HG03565 (cell line): ENCODE measurements at regions not wholly inside any gene's neighbourhood (a gene's known extent, or its start where the extent isn't known, plus 50 kb on each side); places are given as distances from the start of the nearest gene placed in this dataset.
A peak's percentile ranks its signal among the peaks of the same experiment; 100 is the strongest.
"Not testable (repeated sequence)": the region's sequence is repeated elsewhere in the genome, so short reads cannot be mapped to it uniquely, and the experiment has no call there.

Source experiments
- ATAC-seq: cut with Tn5 transposase; IDR thresholded peaks from one replicate; pipeline ENCODE4 v1.9.1; 2021; ENCODE audit warnings: mild to moderate bottlenecking, moderate library complexity; ENCODE audit not compliant: unreplicated experiment

DNA sequence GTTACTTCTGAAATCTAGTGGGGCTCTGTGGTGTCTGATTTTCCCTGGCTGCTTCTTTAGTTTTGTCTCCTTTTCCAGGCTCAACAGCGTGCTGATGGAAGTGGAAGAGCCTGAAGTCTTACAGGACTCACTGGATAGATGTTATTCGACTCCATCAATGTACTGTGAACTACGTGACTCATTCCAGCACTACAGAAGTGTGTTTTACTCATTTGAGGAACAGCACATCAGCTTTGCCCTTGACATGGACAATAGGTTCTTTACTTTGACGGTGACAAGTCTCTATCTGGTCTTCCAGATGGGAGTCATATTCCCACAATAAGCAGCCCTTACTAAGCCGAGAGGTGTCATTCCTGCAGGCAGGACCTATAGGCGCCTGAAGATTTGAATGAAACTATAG, 51.1 kb downstream of the NBPF8 start:
- ATAC-seq = not testable (repeated sequence)

DNA sequence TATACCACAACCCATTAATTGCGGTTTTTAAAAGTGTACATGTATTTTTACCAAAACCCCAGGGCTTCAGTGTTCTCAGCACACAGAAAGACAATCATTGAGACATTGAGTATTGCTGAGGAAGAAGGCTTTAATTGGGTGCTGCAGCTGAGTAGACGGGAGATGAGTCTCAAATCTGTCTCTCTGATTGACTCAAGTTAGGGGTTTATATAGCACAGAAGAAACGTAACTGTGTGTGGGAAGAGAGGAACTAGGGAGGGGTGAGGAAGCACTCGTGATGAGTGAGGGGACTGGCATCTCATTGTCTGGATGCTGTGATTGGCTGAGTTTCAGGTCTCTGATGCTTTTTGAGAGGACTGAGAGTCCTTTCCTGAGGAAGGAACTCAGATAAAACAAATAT, 62.8 kb downstream of the NBPF8 start:
- ATAC-seq = not testable (repeated sequence)

DNA sequence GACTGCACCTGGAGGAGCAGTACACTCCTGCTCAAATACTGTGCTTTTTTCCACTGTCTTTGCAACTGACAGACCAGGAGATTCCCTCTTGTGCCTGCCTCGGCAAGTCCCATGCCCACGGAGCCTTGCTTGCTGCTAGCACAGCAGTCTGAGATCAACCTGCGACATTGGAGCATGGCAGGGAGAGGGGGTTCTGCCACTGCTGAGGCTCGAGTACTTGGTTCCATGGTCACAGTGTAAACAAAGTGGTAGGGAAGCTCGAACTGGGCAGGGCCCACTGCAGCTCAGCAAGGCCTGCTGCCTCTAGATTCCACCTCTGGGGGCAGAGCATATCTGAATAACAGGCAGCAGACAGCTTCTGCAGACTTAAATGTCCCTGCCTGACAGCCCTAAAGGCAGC, 63.6 kb downstream of the NBPF8 start:
- ATAC-seq = not testable (repeated sequence)

DNA sequence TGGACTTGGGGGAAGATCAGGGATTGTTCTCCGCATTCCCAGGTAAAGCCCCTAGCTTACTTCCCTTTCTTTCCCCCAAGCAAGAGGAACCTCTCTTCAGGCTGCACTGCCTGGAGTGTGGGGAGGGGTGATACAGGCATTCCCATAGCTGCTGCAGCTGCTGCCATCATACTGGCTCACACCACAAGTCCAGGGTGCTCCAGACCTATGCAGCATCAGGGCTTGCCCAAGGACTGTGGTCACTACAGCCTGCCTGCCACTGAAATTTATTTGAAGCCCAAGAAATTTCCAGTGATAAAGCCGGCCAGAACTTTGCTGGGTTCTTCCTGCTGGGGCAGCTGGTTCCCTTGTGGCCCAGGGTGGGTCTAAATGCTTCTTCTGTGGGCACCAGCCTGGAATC, 72.7 kb downstream of the NBPF8 start:
- not testable (repeated sequence) for ATAC-seq

DNA sequence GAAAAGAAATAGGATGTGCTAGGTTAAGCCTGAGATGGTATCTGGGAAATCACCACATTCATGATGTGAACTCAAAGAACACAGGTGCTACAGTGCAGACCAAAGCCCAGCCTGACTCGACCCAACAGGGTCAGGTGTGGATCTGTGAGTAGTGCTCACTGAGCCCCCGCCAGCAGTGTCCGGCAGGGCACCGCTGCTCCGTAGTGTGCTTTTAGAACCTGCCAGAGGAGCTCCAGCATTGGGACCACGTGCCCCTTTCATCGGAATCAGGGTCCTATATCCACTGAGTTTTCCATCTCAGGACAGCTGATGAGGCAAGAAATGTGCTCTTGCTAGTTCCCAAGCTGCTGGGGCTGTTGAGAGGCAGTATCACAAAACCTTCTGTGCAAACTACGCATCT, 74.4 kb downstream of the NBPF8 start:
- not testable (repeated sequence) for ATAC-seq

DNA sequence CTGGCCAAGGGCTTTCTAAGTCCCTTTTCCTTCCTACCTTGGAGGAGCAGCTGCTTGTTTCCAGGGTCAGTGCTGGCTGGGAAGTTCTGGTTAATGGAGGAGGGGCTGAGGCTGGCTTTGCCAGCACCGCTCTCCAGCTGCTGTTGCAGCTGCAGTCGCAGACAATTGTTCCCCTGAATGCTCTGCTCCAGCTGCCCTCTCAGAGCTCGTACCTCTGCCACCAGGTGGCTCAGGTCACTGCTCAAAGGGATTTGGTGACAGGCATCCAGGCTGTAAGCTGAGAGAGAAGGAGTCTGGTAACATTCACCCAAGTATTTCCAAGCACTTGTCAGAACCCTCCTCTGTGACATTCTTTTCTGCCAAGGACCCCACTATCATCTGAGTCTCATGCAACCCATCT, 82.3 kb downstream of the NBPF8 start:
- not testable (repeated sequence) for ATAC-seq

DNA sequence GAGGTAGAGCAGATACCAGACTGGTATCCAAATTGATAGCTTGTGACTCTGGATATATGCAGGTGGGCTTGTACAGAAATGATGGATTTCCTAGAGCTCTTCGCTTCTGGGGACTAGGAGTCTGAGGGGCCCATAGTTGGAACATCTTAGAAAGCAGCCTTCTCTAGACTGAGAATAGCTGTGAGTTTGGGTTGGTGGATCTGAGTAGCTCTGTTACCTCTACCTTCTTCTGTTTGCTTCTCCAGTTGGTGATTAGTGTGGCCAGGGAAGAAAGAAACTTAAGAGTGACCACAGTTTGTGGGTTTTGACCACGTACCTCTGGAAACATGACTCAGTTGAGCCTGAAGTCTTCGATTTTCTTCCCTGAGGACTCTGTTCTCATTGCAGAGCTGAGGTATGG, 88.4 kb downstream of the NBPF8 start:
- ATAC-seq = not testable (repeated sequence)

DNA sequence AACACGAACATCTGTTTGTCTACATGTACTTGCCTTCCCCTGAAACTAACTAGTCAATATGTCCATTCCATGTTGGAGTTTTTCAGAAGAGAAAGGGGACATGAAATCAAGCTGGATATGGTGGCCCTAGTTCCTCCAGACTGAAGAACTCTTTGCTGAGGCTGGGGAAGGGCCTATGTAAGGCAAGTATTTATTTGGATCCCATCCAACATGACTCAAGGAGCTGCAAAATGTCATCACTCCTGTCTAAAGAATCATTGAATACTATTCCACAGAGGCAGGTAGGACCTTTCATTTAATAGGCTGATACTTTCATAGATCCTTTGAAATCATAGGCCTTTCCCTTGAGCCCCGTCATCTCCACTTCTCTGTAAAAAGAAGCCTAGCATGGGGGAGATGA, 91.5 kb downstream of the NBPF8 start:
- not testable (repeated sequence) for ATAC-seq

DNA sequence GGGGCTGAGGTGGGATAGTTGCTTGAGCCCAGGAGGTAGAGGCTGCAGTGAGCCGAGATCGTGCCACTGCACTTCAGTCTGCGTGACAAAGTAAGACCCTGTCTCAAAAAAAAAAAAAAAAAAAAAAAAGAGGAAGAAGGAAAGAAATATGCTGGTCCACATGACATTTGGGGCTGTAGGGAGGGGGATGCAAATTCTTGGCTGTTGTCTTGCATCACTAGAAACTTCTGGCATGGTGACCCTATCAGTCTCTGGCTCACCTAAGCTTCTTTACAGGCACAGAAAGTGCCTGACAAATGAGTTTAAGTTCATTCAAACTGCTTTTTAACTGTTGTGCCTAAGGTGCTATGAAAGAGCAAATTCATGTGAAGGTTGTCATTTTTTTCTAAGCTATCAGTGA, 93.5 kb downstream of the NBPF8 start:
- ATAC-seq = not testable (repeated sequence)

DNA sequence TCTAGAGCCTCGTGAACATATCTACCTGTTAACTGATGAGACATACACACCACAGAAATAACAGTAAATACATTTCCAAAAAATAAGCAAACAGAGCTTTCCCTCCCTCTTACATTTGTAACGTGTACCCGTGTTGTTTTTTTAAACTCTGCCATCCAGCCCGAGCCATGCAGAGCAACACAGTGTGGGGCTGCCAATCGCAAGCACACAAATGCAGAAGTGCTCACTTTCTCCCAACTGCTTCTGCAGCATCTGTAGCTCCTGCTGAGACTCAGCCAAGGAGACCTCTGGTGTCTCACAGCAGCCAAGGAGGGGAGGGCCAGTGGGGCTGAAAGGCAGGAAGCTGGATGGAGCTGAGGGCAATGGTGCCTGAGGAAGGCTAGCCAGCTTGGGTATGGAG, 94.4 kb downstream of the NBPF8 start:
- not testable (repeated sequence) for ATAC-seq

DNA sequence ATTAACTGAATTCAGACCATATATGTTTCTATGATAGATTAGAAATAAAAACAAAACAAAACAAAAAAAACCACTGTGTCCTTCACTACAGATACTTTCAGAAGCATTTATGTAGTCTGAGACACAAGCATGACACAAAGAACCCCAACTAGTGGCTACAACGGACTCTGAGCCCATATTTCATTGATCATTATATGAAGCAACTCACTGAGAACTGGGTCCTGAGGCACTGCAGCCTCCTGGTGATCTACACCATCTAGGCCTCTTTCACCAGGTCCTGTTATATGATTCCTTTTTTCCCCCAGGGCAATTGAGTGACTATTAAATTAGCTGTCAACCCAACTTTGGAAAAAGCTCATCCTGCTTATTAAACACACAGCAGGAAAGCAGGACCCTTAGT, 98.3 kb downstream of the NBPF8 start:
- not testable (repeated sequence) for ATAC-seq

DNA sequence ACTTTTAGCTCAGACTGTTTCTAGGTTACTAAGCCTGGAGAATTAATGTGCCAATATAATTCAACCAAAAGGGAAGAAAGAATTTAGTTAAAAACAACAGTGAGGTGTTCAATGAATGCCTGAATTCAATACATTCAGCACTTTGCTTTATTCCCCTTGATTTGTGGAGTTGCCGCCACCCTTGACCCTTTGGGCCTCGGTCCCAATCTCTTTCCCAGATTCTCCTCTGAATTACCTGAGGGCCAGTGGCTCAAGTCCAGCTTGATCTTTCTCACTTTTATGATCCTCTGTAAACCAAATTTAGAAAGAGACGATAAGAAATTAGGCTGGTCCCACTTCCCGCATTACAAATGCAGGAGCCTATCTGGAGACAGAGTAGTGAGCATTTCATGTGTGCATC, 98.7 kb downstream of the NBPF8 start:
- ATAC-seq = not testable (repeated sequence)

DNA sequence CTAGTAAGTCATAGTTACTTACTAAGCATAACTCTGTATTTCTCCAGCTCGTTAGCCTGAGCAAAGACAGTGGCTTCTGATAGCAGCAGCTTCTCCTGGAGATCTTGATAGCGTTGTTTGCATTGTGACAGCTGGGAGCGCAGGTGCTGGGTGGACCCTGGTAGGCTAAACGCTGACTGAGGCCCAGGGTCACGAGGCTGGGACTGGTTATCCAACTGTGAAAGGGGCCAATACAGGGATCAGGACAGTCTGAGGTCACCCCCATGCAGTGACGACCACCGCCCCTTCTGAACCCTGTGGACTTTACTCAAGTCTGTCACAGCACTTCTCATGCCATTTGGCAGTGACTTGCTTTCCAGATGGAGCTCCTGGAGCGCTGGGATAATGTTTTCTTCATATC, 104.4 kb downstream of the NBPF8 start:
- not testable (repeated sequence) for ATAC-seq

DNA sequence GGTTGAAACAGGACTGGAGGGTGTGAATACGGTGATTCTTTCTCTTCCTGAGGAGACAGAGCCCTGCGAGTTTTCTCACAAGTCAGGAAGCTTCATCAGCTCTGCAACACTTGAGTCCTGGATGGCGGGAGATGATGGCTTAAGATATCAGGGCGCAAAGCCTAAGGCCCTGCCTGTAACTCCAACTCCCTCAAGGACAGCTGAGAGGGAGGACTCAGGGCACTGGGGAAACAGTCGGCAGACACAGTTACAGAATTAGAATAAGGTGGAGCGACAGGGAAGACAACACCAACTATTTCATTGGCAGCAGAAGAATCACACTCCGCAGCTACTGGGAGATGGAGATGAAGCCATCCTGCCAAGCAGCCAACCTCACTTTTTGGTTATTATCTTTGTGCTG, 109.6 kb downstream of the NBPF8 start:
- ATAC-seq = not testable (repeated sequence)

DNA sequence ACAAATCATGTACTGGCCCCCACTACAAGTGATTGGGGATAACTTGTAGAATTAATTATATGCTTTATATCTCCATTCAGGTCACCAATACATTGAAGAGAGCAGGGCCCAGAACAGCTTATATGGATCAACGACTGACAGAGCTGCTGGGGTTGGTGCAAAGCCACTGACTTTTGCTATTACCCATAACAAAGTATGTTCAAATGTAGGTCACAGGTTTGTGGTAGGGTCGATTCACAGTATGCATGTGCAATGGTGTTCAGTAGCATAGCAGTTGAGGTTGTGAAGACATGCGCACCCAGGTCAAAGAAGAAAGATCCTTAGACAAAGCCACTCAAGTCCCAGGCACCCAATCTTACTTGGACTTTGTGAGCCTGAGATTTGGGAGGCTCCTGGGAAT, 110.6 kb downstream of the NBPF8 start:
- ATAC-seq = not testable (repeated sequence)

DNA sequence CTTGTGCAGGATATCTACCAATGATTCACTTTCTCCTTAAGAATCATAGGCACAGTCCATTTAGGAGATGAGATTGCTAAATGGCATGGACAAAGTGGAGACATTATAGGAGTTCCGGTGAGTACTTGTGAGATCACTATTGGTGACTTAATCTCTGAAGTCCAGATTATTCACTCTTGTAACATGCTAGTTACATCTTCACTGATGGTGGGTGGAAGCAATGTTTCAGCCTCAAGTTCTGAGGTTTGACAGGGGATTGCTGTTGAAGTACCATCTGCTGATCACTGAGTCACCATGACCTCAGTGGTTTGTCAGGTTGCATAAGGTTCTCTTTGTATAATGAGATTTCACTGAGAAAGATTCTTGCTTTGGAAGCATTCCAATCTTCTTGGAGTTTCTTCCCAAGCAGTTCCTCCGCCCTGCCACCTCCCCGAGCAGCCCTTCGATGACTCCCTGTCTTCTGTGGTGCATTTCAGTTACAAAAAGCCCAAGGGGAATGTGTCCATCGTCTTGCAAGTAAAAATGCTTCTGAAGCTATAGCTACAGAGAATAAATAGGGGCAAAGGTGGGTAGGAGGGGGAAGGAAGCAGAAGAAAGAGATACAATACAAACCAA, 114.7 kb downstream of the NBPF8 start:
- ATAC-seq = not testable (repeated sequence)

DNA sequence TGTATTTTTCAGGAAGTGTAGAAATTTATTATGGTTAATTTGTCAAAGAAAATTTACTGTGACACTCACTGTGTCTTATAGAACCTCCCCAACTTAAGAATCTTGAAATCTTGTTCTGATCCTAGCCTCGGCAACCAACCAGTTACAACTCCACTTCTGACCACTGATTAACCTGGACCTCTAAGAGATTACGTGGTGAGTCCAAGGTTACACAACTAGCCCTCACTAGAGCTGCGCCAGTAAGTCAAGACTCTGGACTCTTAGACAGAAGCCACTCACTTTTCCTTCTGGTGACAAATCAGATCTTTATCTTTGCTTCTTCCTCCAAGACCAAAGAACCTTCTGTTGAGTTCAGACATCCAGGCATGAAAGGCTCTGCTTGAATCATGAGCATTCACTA, 116.6 kb downstream of the NBPF8 start:
- ATAC-seq = not testable (repeated sequence)

DNA sequence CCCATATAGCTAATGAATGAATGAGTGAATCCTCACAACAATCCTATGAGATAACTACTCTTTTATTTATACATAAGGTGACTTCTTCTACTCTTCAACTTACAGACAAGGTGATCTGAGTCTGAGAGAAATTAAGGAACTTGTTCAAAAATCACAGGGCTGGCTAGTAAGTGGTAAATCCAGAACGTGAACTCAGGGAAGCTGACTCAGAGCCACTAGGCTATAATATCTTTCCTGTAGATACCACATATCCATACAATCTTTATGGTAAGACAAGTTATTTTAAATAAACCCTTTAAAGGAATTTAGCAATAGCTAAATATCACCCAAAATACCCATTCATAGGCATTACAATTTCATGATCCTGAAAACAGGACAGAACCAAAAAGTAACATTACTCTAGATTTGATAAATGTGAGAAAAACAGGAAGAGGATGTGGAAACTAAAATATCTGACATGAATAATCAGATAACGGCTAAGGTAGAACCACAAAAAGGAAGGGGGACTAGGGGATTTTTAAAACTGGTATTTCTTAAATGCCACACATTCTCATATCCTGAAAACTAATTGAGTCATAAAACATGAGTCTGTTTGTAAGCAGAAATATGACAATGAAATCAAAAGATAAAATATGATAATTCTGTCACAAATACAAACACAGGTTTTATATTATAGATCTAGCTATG, 119.7 kb downstream of the NBPF8 start:
- peak; percentile 78 for ATAC-seq

DNA sequence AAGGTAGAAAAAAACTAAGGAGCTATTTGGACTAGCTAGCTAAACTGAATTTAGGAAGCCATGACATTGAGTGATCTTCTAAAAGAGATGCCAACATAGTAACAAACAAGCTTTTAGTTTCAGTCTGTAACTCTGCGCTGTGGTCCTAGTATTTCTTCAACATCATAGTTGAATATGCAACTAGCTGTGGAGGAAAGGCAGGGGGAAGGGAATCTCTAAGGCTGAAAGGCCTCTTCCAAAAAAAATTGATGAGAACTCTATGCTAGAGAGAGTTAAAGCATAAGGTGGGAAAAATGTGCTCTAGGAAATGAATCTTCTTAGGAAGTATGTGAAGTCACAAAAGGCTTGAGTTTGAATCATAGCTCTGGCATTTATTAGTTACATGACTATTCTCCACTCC, 120.2 kb downstream of the NBPF8 start:
- ATAC-seq = peak; percentile 52

DNA sequence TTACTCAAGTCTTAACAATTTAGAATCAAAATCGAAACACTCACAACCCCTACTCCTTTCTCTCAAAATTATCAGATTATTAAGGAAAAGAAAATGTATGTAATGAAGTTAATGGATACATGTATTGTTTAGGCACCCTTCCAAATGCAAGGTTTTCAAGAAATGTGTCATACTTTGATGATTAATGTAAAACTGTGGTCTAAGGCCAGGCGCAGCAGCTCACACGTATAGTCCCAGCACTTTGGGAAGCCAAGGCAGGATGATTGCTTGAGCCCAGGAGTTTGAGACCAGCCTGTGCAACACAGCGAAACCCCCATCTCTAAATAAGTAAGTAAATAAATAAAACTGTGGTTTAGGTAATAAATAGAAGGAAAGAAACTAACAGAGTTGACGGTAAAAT, 126.6 kb downstream of the NBPF8 start:
- not testable (repeated sequence) for ATAC-seq

DNA sequence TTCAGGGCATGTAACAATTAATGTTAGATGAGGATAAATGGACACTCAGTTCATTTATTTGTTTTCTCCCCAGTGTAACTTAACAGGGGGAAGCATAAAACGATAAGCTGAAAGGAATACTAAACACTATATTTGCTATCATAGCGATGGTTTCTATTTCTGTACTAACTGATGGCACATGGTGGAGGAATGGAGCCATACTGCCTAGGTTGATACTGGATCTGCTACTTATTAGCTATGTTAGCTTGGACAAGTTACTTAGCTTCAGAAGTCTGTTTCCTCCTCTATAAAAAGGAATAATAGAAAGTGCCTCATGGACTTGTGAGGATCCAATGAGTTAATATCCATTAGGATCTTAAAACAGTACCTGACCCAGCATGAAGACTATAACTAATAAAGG, 127.5 kb downstream of the NBPF8 start:
- ATAC-seq = not testable (repeated sequence)

DNA sequence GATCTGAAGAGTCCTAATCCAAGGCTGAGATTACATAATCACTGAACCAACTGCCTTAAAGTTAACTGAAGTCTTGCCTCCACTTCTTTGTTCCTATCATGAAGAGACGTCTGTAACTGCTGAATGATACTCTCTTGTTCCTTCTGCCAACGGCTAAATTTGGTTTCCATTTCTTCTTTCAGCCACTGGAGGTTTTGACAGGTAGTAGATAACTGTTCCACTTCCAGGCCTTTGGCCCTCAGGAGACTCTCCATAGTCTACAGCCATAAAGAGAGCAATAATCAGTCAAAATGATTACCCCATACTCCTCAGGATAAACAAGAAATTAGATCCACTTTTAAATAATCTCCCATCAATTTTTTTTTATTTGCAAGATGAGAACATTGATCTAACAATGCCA, 128.1 kb downstream of the NBPF8 start:
- ATAC-seq = not testable (repeated sequence)

DNA sequence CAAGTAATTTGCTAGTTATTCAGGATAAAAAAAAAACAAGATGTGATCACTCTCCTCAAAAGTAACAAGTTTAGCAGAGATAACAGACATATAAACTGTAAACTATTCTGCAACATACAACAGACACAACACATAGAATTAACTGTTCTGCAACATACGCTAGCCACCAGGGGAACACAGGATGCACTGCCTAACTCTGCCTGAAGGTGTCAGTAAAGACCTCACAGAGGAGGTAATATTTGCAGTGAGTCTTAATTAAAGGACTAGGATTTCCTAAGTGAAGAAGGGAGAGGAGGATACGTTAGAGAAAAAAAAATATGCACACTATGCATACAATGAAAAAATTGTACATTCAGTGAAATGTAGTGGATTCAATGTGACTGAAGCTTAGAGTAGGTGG, 129.6 kb downstream of the NBPF8 start:
- peak; percentile 97 for ATAC-seq
